GM12891 (cell line): ENCODE measurements at regions not wholly inside any gene's neighbourhood (a gene's known extent, or its start where the extent isn't known, plus 50 kb on each side); places are given as distances from the start of the nearest gene placed in this dataset.

Source experiments
- DNase-seq: peaks from one replicate; pipeline ENCODE4 v3.0.0; 2011; ENCODE audit warnings: low spot score; ENCODE audit not compliant: insufficient read length
- FAIRE-seq: peaks from 2 replicates; lab custom pipeline; 2011; peaks lifted over from hg19 to GRCh38; lab: Jason Lieb, UNC
- PAX5 ChIP-seq: IDR thresholded peaks from 2 replicates; pipeline ENCODE4 v1.6.1; 2011; ENCODE audit warnings: low read length, moderate library complexity, mild to moderate bottlenecking; ENCODE audit not compliant: insufficient read depth, severe bottlenecking
- POLR2A ChIP-seq: IDR thresholded peaks from 2 replicates; pipeline ENCODE4 v1.6.1; 2011; ENCODE audit warnings: low read depth, low read length, control low read depth
- POLR2AphosphoS5 ChIP-seq: IDR thresholded peaks from 2 replicates; pipeline ENCODE4 v1.6.1; 2011; ENCODE audit warnings: low read depth, low read length, control low read depth
- POU2F2 ChIP-seq: IDR thresholded peaks from 2 replicates; pipeline ENCODE4 v1.6.1; 2011; ENCODE audit warnings: low read depth, mild to moderate bottlenecking, control low read depth, low read length, moderate library complexity
- SPI1 ChIP-seq: IDR thresholded peaks from 2 replicates; pipeline ENCODE4 v1.6.1; 2011; ENCODE audit warnings: low read depth, low read length, control low read depth
- TAF1 ChIP-seq: IDR thresholded peaks from 2 replicates; pipeline ENCODE4 v1.6.1; 2011; ENCODE audit warnings: low read depth, low read length, control low read depth

DNA sequence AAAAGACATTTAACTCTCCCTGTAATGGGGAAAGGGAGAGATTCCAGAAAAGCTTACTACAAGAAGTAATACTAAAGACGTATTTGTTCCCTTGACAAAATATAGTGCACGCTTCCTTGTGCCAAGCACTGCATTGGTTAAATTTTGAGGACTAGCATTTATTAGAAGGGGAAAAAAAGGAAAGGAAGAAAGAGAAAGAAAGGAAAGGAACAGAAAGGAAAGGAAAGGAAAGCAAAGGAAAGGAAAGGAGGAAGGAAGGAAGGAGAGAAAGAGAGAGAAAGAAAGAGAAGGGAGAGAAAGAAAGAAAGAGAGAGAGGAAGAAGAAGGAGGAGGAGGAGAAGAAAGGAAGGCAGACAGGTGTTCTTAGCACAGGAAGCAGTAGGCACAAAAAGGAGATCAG is 110.1 kb upstream of the CDH6 start:
- DNase-seq = no peak
- no peak for TF ChIP-seq SPI1
- TF ChIP-seq TAF1 = no peak
- TF ChIP-seq POLR2A = no peak
- no peak for TF ChIP-seq POLR2AphosphoS5
- TF ChIP-seq PAX5 = no peak
- no peak for TF ChIP-seq POU2F2
- FAIRE-seq = no peak

DNA sequence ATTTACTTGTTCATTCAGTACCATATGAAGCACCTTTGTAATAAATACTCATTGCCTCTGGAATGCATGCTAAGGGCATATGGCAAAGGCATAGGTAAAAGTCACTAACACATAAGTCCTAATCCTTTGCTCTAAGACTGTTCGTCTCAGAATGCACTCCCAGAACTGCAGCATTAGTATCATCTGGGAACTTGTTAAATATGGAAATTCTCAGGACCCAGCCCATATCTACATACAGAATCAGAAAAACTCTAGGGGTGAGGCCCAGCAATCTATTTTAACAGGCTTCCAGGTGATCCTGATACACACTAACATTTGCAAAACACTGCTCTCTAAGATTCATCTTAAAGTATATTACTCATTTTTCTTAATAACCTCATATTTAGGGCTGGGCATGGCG is 113.8 kb upstream of the CDH6 start:
- no peak for FAIRE-seq
- DNase-seq = no peak
- no peak for TF ChIP-seq PAX5
- no peak for TF ChIP-seq SPI1
- no peak for TF ChIP-seq POLR2AphosphoS5
- no peak for TF ChIP-seq POLR2A
- no peak for TF ChIP-seq POU2F2

DNA sequence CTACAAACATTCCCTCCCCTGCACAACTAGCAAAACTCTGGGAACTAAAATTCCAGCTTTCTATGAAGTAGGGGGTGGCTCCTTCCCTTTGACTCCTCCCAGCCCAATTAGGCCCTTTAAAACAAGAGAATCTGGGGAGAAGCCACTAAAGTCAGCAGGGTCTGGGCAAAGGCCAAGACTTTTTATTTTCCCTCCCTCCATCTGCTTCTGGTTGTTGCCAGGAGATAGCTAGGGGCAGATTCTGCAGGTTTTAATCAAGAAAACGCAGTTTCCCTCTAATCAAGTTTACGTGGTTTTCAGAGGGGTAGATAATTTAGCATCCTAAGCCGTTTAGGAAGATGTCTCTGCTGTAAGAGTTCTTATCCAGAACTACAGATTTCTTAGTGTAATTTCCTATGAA is 114.5 kb upstream of the CDH6 start:
- FAIRE-seq (no peak), DNase-seq (no peak)
- TF ChIP-seq TAF1 (no peak), SPI1 (no peak), PAX5 (no peak), POU2F2 (no peak), POLR2A (no peak), POLR2AphosphoS5 (no peak)

DNA sequence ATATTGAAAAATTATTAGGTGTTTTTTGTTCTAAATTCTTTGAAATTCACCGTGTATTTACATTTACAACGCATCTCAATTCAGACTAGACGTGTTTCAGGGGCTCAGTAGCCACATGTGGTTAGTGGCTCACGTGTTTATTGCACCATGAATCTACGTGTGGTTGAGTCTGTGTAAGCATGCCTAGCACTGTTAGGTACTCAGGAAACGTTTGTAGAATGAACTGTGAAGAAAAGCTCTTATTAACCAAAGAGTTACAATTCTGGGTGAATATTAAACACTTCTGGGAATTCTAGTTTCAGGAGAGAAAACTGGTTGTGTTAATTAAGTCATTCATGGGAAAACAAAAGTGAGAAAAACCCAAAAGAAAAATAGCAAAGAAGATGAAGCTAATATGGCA is 117.5 kb upstream of the CDH6 start:
- DNase-seq (no peak), FAIRE-seq (no peak)
- TF ChIP-seq POU2F2 (no peak), TAF1 (no peak), PAX5 (no peak)

DNA sequence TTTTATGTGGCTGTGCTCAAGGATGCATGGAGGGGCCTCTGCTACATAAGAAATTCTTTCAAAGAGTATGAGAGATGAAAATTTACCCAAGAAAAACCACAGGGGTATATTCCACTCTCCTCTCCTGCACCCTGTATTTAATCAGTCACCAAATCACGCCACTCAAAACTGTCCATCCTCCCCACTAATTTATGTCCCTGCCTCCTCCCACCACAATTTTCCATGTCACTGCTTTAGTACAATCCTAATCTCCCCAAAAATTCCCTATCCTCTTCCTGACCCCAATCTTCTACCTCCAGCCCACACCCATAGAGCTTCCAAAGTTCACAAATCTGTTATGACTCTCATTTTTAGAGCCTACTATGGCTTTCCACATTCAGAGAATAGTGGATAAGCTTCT is 125.2 kb upstream of the CDH6 start:
- DNase-seq (no peak), FAIRE-seq (no peak)
- TF ChIP-seq POU2F2 (no peak), TAF1 (no peak), PAX5 (no peak), POLR2A (no peak), SPI1 (no peak)

DNA sequence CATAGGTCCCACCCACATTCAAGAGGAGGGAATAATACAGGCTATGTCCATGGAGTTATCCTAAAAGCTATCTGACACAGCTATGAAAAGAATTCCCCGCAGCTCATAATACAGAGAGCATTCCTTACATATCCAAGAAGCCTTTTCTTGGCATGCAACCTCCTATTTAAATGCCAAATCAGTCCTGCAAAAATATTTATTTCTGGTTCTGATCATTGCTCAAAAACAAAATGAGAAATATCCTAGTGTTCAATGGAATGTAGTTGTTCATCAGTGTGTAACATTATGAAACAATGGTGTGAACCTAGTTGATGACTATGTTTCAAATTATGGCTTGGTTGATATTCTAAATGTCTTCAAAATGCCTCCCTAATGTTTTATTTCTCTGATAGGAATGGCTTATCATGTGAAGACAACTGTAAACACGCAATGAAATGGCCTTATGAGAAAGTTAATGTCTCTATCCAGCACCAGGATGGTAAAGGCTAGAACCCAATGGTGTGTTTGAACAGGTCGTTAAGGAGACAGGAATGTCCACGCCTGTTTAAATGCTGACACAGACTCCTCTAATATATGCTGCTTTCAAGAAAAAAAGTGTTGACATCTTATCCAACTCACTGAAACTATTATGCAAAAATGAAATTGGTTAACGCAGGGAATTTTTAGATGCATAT is 126.7 kb upstream of the CDH6 start:
- FAIRE-seq (no peak), DNase-seq (no peak)
- TF ChIP-seq POLR2AphosphoS5 (no peak), SPI1 (no peak), POLR2A (no peak), TAF1 (no peak), POU2F2 (no peak)

DNA sequence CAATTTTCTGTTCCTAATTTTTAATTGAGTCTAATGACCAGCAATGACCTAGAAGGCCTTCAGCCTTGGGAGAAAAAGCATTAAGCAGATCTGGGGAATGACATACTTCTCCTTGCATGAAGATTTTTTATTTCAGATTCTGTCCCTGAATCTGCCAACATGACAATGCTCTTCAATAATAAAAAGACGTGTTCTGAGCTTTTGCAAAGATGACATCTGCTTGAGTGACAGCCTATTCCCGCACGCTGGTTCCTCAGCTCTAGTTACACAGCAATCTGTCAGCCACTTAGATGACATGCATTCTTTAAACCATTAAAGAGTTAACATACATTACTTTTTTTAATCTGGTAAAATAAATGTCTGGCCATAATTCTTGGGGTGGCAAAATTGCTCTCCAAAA is 129.3 kb upstream of the CDH6 start:
- no peak for DNase-seq
- TF ChIP-seq TAF1 (no peak), POU2F2 (no peak), POLR2A (no peak), SPI1 (no peak), PAX5 (no peak), POLR2AphosphoS5 (no peak)
- no peak for FAIRE-seq

DNA sequence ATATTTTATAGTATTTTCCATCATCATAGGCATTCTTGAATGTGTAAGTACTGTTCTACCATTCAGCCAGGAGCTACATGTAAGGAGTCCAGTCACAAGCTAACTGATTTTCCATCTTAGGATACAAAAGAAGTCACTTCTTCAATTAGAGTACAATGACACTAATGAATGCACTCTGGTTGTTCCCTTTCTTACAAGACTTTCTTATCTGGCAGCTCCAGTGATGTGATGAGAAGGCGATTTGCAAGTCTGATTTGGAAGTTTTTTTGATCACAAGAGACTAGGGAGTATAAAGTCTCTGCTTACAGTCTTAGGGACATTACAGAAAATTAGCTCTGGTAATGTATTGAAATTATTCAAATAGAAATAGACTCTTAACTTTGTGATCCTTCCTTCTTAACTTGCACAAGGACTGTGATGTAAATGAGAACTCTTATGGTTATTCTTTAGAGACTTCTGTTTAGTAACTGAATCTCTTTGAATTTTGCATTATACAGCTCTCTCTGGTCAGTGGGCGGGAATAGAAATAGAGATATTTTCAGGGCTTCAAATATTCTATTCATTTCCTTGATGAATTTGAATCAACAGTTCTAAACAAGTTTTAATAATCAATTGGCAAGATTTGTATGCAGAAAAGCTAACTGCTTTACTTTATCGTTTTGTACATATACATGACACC is 130.4 kb upstream of the CDH6 start:
- FAIRE-seq = no peak
- TF ChIP-seq POLR2A = no peak
- TF ChIP-seq PAX5 = no peak
- TF ChIP-seq POLR2AphosphoS5 = no peak
- TF ChIP-seq SPI1 = no peak
- TF ChIP-seq POU2F2 = no peak
- no peak for TF ChIP-seq TAF1
- no peak for DNase-seq

DNA sequence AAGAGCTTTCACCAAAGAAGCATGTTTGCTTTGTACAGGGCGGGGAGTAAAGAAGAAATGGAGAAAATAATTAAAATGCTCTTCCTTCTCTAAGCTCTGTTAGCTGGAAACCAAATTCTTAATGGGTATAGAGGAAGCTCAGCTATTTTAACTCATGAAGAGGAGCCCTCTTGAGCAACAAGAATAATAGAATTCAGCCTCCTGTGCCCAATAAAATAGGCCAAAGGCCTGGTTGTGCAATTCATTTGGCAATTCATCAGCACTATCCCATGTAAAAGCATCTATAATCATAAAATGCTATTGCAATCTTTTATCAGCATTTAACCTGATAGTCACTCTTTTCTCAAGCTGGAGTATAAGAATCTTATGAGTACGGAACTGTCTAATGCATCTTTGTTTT is 133.6 kb upstream of the CDH6 start:
- no peak for TF ChIP-seq POLR2A
- DNase-seq (no peak), FAIRE-seq (no peak)

DNA sequence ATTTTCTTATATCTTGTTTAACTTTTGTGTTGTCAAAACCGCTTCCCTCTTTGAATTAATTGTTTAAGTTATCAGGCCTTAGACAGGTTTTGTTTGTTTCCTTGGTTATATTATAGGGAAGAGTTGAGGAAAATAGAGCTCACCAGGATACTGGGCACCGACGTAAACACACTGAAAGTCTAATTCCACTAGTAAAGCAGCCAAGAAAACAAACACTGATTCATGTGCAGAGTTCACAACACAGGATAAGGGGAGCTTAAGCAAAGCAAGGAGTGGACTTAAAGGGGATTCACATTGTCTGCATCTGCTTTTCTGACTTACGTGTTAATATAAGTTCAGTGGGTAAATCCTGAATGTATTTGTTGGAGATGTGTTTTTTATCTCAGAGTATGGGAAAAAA is 139.0 kb upstream of the CDH6 start:
- DNase-seq = no peak
- TF ChIP-seq POU2F2 (no peak), POLR2A (no peak), POLR2AphosphoS5 (no peak), PAX5 (no peak), SPI1 (no peak), TAF1 (no peak)
- no peak for FAIRE-seq
